Upper lobe of right lung (tissue), 1 donor: ENCODE measurements at regions not wholly inside any gene's neighbourhood (a gene's known extent, or its start where the extent isn't known, plus 50 kb on each side); places are given as distances from the start of the nearest gene placed in this dataset.

Experiments
- ATAC-seq: fragments of 200-7000 bp; cut with Tn5 transposase; one replicate; pipeline ENCODE4 v1.9.1; 2020; ENCODE audit warnings: mild to moderate bottlenecking, moderate library complexity
- DNase-seq: peaks from one replicate; pipeline ENCODE4 v3.0.0-alpha.2; 2020
- H3K27ac ChIP-seq: fragments of 200-600 bp; one replicate; pipeline ENCODE4 v1.8.0; 2022
- H3K27me3 ChIP-seq: fragments of 200-600 bp; one replicate; pipeline ENCODE4 v1.8.0; 2022; ENCODE audit warnings: mild to moderate bottlenecking
- H3K36me3 ChIP-seq: fragments of 200-600 bp; one replicate; pipeline ENCODE4 v1.8.0; 2022
- H3K4me1 ChIP-seq: fragments of 200-600 bp; one replicate; pipeline ENCODE4 v1.8.0; 2022
- H3K4me3 ChIP-seq: fragments of 200-600 bp; one replicate; pipeline ENCODE4 v1.8.0; 2022; ENCODE audit warnings: mild to moderate bottlenecking
- H3K9me3 ChIP-seq: fragments of 200-600 bp; one replicate; pipeline ENCODE4 v1.8.0; 2022
- intact Hi-C: fragments of 100-400 bp; cut with DNase I; formaldehyde crosslinking; loops from one replicate; pipeline ENCODE4 v1.11.0; 2022
- TF ChIP-seq, protein P1 (sequence below): fragments of 200-600 bp; IDR thresholded peaks from one replicate; pipeline ENCODE4 v1.8.0; 2022; ENCODE audit warnings: antibody characterized with exemption
- donor health status: DM: no; HTN: yes; CAD: no; lungs with severe emphysema.

DNA sequence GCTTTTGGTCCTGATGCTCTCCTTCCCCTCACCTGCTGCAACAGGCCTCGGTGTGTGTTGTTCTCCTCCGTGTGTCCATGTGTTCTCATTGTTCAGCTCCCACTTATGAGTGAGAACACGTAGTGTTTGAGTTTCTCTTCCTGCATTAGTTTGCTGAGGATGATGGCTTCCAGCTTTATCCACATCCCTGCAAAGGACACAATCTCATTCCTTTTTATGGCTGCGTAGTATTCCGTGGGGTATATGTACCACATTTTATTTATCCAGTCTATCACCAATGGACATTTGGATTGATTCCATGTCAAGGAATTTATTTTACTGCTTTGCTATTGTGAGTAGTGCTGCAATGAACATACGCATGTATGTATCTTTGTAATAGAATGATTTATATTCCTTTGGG lies 116.9 kb upstream of the SIRPG start:
- Histone ChIP-seq H3K9me3 (no peaks in the 10 kb centered on the region), H3K36me3 (no peaks in the 10 kb centered on the region), H3K4me3 (no peak overlapping the region), H3K27ac (no peak overlapping the region), H3K27me3 (no peaks in the 10 kb centered on the region), H3K4me1 (peaks cover 14% of the 10 kb centered on the region)
- DNase-seq (no peak), ATAC-seq (no peak)
- intact Hi-C loops, result no loop called here
- TF ChIP-seq, protein P1, sequence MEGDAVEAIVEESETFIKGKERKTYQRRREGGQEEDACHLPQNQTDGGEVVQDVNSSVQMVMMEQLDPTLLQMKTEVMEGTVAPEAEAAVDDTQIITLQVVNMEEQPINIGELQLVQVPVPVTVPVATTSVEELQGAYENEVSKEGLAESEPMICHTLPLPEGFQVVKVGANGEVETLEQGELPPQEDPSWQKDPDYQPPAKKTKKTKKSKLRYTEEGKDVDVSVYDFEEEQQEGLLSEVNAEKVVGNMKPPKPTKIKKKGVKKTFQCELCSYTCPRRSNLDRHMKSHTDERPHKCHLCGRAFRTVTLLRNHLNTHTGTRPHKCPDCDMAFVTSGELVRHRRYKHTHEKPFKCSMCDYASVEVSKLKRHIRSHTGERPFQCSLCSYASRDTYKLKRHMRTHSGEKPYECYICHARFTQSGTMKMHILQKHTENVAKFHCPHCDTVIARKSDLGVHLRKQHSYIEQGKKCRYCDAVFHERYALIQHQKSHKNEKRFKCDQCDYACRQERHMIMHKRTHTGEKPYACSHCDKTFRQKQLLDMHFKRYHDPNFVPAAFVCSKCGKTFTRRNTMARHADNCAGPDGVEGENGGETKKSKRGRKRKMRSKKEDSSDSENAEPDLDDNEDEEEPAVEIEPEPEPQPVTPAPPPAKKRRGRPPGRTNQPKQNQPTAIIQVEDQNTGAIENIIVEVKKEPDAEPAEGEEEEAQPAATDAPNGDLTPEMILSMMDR, result no peak

DNA sequence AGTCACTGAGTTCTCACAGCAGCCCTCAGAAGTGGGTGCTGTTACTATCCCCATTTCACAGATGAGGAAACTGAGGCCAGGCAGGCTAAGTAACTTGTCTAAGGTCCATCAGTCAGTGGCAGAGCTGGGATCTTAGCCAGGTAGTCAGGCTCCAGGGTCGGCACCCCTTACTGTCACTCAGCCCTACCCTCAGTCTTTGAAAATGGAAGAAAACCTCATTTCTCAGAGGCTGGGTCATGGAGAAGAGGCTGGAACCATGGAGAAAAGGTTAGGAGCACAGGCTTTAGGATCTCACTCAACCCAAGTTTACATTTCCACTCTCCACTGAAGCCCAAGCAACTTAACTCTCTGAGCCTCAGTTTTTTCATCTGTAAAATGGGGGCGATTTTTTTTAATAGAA lies 116.2 kb upstream of the SIRPG start:
- Histone ChIP-seq H3K36me3 (no peaks in the 10 kb centered on the region), H3K27ac (no peak overlapping the region), H3K9me3 (no peaks in the 10 kb centered on the region), H3K27me3 (no peaks in the 10 kb centered on the region), H3K4me1 (peaks cover 14% of the 10 kb centered on the region), H3K4me3 (no peak overlapping the region)
- no peak for DNase-seq
- intact Hi-C loops, result no loop called here
- ATAC-seq, result no peak
- TF ChIP-seq, protein P1, result no peak

DNA sequence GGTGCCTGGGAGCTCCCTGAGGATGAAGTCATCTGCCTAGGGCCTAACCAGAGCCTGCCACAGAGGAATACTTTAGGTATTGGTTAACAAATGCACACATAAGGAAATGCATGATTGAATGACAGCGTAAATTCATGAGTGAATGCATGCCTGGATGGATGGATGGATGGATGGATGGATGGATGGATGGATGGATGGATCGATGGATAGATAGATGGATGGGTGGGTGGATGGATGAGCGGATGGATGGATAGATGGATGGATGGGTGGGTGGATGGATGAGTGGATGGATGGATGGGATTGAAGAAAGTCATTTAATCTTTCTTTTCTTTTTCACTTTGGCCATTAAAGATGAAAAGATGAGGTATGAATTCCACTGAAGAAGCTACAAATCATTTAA lies 111.9 kb upstream of the SIRPG start:
- H3K4me3 ChIP-seq, result no peak overlapping the region
- DNase-seq (no peak), ATAC-seq (no peak)
- TF ChIP-seq, protein P1, result no peak
- intact Hi-C loops, result no loop called here
- H3K27ac ChIP-seq, result no peak overlapping the region
- no peaks in the 10 kb centered on the region for H3K27me3 ChIP-seq
- no peaks in the 10 kb centered on the region for H3K4me1 ChIP-seq
- H3K36me3 ChIP-seq, result no peaks in the 10 kb centered on the region
- no peaks in the 10 kb centered on the region for H3K9me3 ChIP-seq

DNA sequence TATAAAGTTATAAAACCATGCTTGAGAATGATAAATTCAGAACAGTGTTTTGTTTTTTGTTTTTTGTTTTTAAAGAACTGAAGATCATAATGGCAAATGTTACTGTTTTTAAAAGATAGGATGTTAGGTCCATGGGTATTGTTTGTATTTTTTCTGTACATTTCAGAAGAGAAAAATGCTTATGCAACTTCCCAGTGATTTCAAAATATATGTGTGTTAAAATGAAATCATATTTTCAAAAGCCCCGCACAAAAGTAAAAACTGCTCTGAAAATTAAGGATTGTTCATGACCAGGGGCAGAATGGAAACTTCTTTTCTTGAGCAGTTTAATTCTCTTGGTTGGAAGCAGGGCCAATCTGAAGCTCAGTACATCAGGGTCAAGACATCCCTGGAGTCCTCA lies 109.2 kb upstream of the SIRPG start:
- TF ChIP-seq, protein P1, result no peak
- Histone ChIP-seq H3K27me3 (no peaks in the 10 kb centered on the region), H3K9me3 (no peaks in the 10 kb centered on the region), H3K4me1 (no peaks in the 10 kb centered on the region), H3K36me3 (no peaks in the 10 kb centered on the region), H3K27ac (no peak overlapping the region), H3K4me3 (no peak overlapping the region)
- DNase-seq, result no peak
- no peak for ATAC-seq
- intact Hi-C loops, result no loop called here

DNA sequence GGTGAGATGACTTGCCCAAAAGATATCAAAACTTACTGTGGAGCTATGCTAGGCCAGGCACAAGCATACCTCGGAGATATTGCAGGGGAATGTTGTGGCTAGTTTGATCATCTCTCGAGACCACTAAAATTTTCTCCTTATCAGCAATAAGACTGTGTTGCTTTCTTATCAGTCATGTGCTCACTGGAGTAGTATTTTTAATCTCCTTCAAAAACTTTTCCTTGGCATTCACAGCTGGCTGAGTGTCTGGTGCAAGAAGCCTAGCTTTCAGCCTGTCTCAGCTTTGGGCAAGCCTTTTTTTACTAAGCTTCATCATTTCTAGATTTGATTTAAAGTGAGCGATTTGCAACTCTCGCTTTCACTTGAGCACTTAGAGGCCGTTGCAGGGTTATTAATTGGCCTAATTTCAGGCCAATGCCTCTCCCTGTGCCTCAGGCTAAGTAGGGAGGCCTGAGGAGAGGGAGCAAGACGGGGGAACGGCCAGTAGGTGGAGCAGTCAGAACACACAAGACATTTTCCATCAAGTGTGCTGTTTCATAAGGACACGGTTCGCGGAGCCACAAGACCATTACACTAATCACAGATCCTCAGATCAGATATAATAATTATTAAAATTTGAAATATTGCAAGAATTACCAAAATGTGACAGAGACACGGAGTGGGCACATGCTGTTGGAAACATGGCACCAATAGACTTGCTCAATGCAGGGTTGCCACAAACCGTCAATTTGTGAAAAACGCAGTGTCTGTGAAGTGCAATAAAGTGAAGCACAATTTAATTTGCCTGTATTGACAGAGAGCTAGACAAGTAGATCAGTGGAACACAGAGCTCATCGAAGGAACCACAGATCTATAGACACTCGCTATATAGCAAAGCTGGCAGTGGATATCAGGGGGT lies 106.8 kb upstream of the SIRPG start:
- Histone ChIP-seq H3K36me3 (no peaks in the 10 kb centered on the region), H3K9me3 (no peaks in the 10 kb centered on the region), H3K4me3 (no peak overlapping the region), H3K4me1 (no peaks in the 10 kb centered on the region), H3K27me3 (no peaks in the 10 kb centered on the region), H3K27ac (no peak overlapping the region)
- ATAC-seq (peak; percentile 99), DNase-seq (peak; percentile 84)
- intact Hi-C loops, result no loop called here
- TF ChIP-seq, protein P1, result peak; percentile 87
